Sigmoid colon (tissue), 4 donors: ENCODE measurements at regions not wholly inside any gene's neighbourhood (a gene's known extent, or its start where the extent isn't known, plus 50 kb on each side); places are given as distances from the start of the nearest gene placed in this dataset.

Source experiments
- CTCF ChIP-seq, 4 experiments: fragments of 450-650 bp in 3 of 4; fragments of 200-600 bp in 1 of 4; IDR thresholded peaks; one replicate each; pipeline ENCODE4 v1.5.1; 2016 to 2019; ENCODE audit warnings: antibody characterized with exemption in 4 of 4, mild to moderate bottlenecking in 3 of 4, moderate library complexity in 2 of 4
- EP300 ChIP-seq, 4 donors: sonication (generic); formaldehyde crosslinking; IDR thresholded peaks; one replicate each; pipeline ENCODE4 v1.6.1; 2017; ENCODE audit warnings: antibody characterized with exemption in 4 of 4
- POLR2A ChIP-seq, 2 donors: fragments of 450-650 bp; IDR thresholded peaks; one replicate each; pipeline ENCODE4 v1.6.1; 2016; ENCODE audit warnings: antibody characterized with exemption in 2 of 2, mild to moderate bottlenecking in 2 of 2, moderate library complexity in 2 of 2
- POLR2AphosphoS5 ChIP-seq, 4 donors: sonication (generic); formaldehyde crosslinking; IDR thresholded peaks; one replicate each; pipeline ENCODE4 v1.6.1; 2017; ENCODE audit warnings: antibody characterized with exemption in 4 of 4

GRCh38 chr13:109842212-109842920 is 56.0 kb upstream of the IRS2 start:
- TF ChIP-seq POLR2A (IDR thresholded peaks at IDR 0.05) (no peak), CTCF (IDR thresholded peaks at IDR 0.05) (no peak), EP300 (IDR thresholded peaks at IDR 0.05) (no peak), POLR2AphosphoS5 (IDR thresholded peaks at IDR 0.05) (no peak)
